HepG2 (cell line): ENCODE measurements at regions not wholly inside any gene's neighbourhood (a gene's known extent, or its start where the extent isn't known, plus 50 kb on each side); places are given as distances from the start of the nearest gene placed in this dataset.

Experiments
- BCL3 ChIP-seq: sonication (generic); formaldehyde crosslinking; IDR thresholded peaks from 2 replicates; pipeline ENCODE4 v1.5.1; 2020; ENCODE audit warnings: mild to moderate bottlenecking, missing genetic modification reagents, moderate library complexity
- BHLHE40 ChIP-seq: IDR thresholded peaks from 2 replicates; pipeline ENCODE4 v1.6.1; 2011; ENCODE audit warnings: low read length, improper control_type of control experiment
- EHMT2 ChIP-seq: fragments of 200-600 bp; sonication (generic); IDR thresholded peaks from 2 replicates; pipeline ENCODE4 v1.7.0; 2017; ENCODE audit warnings: antibody characterized with exemption, low read depth, low read length, borderline replicate concordance
- FOXJ3 ChIP-seq: sonication (generic); formaldehyde crosslinking; IDR thresholded peaks from 2 replicates; pipeline ENCODE4 v1.4.0; 2020; ENCODE audit warnings: missing genetic modification reagents, mild to moderate bottlenecking, borderline replicate concordance
- FOXK1 ChIP-seq: sonication (generic); formaldehyde crosslinking; IDR thresholded peaks from 2 replicates; pipeline ENCODE4 v1.4.0; 2020; ENCODE audit warnings: low read depth, missing genetic modification reagents, borderline replicate concordance
- GATAD1 ChIP-seq: IDR thresholded peaks from 2 replicates; pipeline ENCODE4 v1.6.1; 2016; ENCODE audit warnings: missing genetic modification reagents, missing compliant biosample characterization
- GLI4 ChIP-seq: sonication (generic); formaldehyde crosslinking; IDR thresholded peaks from 2 replicates; pipeline ENCODE4 v1.5.1; 2020; ENCODE audit warnings: missing genetic modification reagents, mild to moderate bottlenecking, moderate library complexity, borderline replicate concordance
- HMG20A ChIP-seq: IDR thresholded peaks from 2 replicates; pipeline ENCODE4 v1.6.1; 2016; ENCODE audit warnings: borderline replicate concordance
- JARID2 ChIP-seq: sonication (generic); formaldehyde crosslinking; IDR thresholded peaks from 2 replicates; pipeline ENCODE4 v1.8.1; 2023; ENCODE audit warnings: missing genetic modification reagents, inconsistent platforms; ENCODE audit not compliant: insufficient replicate concordance
- MAFF ChIP-seq: IDR thresholded peaks from 2 replicates; pipeline ENCODE4 v1.6.1; 2011; ENCODE audit warnings: low read depth, low read length, improper control_type of control experiment
- NCOR1 ChIP-seq: fragments of 200-600 bp; sonication (generic); IDR thresholded peaks from 2 replicates; pipeline ENCODE4 v1.7.0; 2017; ENCODE audit warnings: antibody characterized with exemption, low read length, borderline replicate concordance
- NFE2L2 ChIP-seq: fragments of 150-350 bp; IDR thresholded peaks from 2 replicates; pipeline ENCODE4 v1.6.1; 2014; ENCODE audit warnings: low read length
- ONECUT2 ChIP-seq: sonication (generic); formaldehyde crosslinking; IDR thresholded peaks from 2 replicates; pipeline ENCODE4 v1.4.0; 2020; ENCODE audit warnings: missing genetic modification reagents
- PLSCR1 ChIP-seq: sonication (generic); formaldehyde crosslinking; IDR thresholded peaks from 2 replicates; pipeline ENCODE4 v1.5.0; 2020; ENCODE audit warnings: missing genetic modification reagents, mild to moderate bottlenecking, borderline replicate concordance
- SNRNP70 ChIP-seq: fragments of 200-400 bp; formaldehyde crosslinking; IDR thresholded peaks from 2 replicates; pipeline ENCODE4 v1.6.1; 2017; ENCODE audit warnings: mild to moderate bottlenecking, low read depth, low read length, moderate library complexity
- SPEN ChIP-seq: sonication (generic); formaldehyde crosslinking; IDR thresholded peaks from 2 replicates; pipeline ENCODE4 v1.5.1; 2020; ENCODE audit warnings: low read depth, mild to moderate bottlenecking, missing genetic modification reagents
- ZHX2 ChIP-seq, 2 experiments: sonication (generic) in 1 of 2; formaldehyde crosslinking in 1 of 2; IDR thresholded peaks; 2 replicates each; pipeline versions ENCODE4 v1.6.1 to v1.9.0; 2014 to 2022; ENCODE audit warnings: antibody characterized with exemption in 1 of 2, borderline replicate concordance in 1 of 2, inconsistent platforms in 1 of 2, low read depth in 1 of 2, missing genetic modification reagents in 1 of 2
- ZNF780A ChIP-seq: sonication (generic); formaldehyde crosslinking; IDR thresholded peaks from 2 replicates; pipeline ENCODE4 v1.8.0; 2022; ENCODE audit warnings: mild to moderate bottlenecking, missing genetic modification reagents, moderate library complexity
- TF ChIP-seq, protein P1 (sequence below): IDR thresholded peaks from 2 replicates; pipeline ENCODE4 v1.6.1; 2018; ENCODE audit warnings: missing genetic modification reagents
- TF ChIP-seq, protein P2 (sequence below): sonication (generic); formaldehyde crosslinking; IDR thresholded peaks from 2 replicates; pipeline ENCODE4 v1.8.1; 2023; ENCODE audit warnings: mild to moderate bottlenecking, moderate library complexity, missing genetic modification reagents

- TF ChIP-seq ZHX2 (IDR thresholded peaks at IDR 0.05; ENCODE audit: low read depth) (peak; percentile 44; the same call in 1 of the 2 replicates), ZHX2 (CRISPR knock-in tag; IDR thresholded peaks at IDR 0.05; ENCODE audit: borderline replicate concordance) (no peak), GLI4 (no peak), BCL3 (CRISPR knock-in tag) (no peak), NFE2L2 (no peak), SNRNP70 (no peak), MAFF (no peak), ONECUT2 (CRISPR knock-in tag) (no peak), JARID2 (CRISPR knock-in tag) (no peak), GATAD1 (CRISPR knock-in tag) (no peak), HMG20A (peak; percentile 93; the same call in 1 of the 2 replicates), ZNF780A (CRISPR knock-in tag) (no peak), FOXK1 (CRISPR knock-in tag) (peak; percentile 33; the same call in 1 of the 2 replicates), EHMT2 (peak; percentile 55; the same call in 1 of the 2 replicates), FOXJ3 (CRISPR knock-in tag) (peak; percentile 88; the same call in 1 of the 2 replicates), BHLHE40 (0 out of 2 replicates have a peak, but pooled peaks have one; percentile 33), SPEN (no peak), NCOR1 (no peak; the same call in 1 of the 2 replicates), PLSCR1 (CRISPR knock-in tag) (no peak)
- TF ChIP-seq, protein P1, sequence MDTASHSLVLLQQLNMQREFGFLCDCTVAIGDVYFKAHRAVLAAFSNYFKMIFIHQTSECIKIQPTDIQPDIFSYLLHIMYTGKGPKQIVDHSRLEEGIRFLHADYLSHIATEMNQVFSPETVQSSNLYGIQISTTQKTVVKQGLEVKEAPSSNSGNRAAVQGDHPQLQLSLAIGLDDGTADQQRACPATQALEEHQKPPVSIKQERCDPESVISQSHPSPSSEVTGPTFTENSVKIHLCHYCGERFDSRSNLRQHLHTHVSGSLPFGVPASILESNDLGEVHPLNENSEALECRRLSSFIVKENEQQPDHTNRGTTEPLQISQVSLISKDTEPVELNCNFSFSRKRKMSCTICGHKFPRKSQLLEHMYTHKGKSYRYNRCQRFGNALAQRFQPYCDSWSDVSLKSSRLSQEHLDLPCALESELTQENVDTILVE (CRISPR knock-in tag), result no peak
- TF ChIP-seq, protein P2, sequence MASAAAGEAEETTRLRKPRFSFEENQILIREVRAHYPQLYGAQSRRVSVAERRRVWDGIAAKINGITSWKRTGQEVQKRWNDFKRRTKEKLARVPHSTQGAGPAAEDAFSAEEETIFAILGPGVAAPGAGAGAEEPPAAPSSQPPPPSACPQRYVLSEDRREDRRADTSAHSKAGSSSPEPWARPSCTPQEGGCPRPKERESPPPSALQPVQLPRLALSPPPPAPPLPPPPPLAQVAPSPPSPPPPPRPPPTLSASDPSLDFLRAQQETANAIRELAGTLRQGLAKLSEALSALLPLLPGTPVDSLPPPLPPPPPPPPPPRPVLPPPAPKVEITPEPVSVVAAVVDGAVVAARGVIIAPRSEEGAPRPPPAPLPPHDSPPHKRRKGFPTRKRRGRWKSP (CRISPR knock-in tag), result no peak
These were observed 134.5 kb upstream of the SGO1 start (continued) for GRCh38 chr3:20320489-20320888.
